ENCODE measurements at regions not wholly inside any gene's neighbourhood (a gene's known extent, or its start where the extent isn't known, plus 50 kb on each side); places are given as distances from the start of the nearest gene placed in this dataset.

GRCh38 chr19:28135825-28136224 is 1077.1 kb downstream of the UQCRFS1 start:
- FAIRE-seq (no peak), DNase-seq (ENCODE audit: low read depth, low spot score) (no peak)
- POLR2A ChIA-PET = no interaction called here
- intact Hi-C loops (cut with micrococcal nuclease) = no loop called here
- no peak overlapping the region for H3K27ac ChIP-seq (ENCODE audit: insufficient read depth, low read depth, low read length)
- H3K9ac ChIP-seq (replicated peaks; ENCODE audit: extremely low read depth, insufficient read depth, low read length) = no peak overlapping the region
- TF ChIP-seq EZH2 (IDR thresholded peaks at IDR 0.05; ENCODE audit: borderline replicate concordance, low read depth, low read length, severe bottlenecking) = no peak
- TF ChIP-seq MAX (IDR thresholded peaks at IDR 0.05; ENCODE audit: insufficient read depth, insufficient read length) = no peak
- TF ChIP-seq JUN (IDR thresholded peaks at IDR 0.05; ENCODE audit: borderline replicate concordance, insufficient read depth, insufficient read length, low read depth) = no peak
- no peak for TF ChIP-seq MYC (IDR thresholded peaks at IDR 0.05; ENCODE audit: low read depth, low read length)
- no peak for TF ChIP-seq POLR2AphosphoS5 (IDR thresholded peaks at IDR 0.05; ENCODE audit: insufficient read depth, low read depth, low read length)
- no peak for TF ChIP-seq GATA2 (IDR thresholded peaks at IDR 0.05; ENCODE audit: insufficient read depth, insufficient read length, low read depth, low read length)
- TF ChIP-seq, protein P1, sequence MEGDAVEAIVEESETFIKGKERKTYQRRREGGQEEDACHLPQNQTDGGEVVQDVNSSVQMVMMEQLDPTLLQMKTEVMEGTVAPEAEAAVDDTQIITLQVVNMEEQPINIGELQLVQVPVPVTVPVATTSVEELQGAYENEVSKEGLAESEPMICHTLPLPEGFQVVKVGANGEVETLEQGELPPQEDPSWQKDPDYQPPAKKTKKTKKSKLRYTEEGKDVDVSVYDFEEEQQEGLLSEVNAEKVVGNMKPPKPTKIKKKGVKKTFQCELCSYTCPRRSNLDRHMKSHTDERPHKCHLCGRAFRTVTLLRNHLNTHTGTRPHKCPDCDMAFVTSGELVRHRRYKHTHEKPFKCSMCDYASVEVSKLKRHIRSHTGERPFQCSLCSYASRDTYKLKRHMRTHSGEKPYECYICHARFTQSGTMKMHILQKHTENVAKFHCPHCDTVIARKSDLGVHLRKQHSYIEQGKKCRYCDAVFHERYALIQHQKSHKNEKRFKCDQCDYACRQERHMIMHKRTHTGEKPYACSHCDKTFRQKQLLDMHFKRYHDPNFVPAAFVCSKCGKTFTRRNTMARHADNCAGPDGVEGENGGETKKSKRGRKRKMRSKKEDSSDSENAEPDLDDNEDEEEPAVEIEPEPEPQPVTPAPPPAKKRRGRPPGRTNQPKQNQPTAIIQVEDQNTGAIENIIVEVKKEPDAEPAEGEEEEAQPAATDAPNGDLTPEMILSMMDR (IDR thresholded peaks at IDR 0.05; ENCODE audit: extremely low read depth in 1 of 2, insufficient read depth in 1 of 2, low read depth in 1 of 2, low read length in 2 of 2) = no peak
- TF ChIP-seq FOS (IDR thresholded peaks at IDR 0.05; ENCODE audit: borderline replicate concordance, insufficient read depth, low read length) = no peak
- TF ChIP-seq POLR2A (IDR thresholded peaks at IDR 0.05; ENCODE audit: low read depth, low read length) = no peak
- dilution Hi-C loops (cut with MboI; ENCODE audit: extremely low pct_ligation_motif_present, low sequenced_read_pairs) = no loop called here
- H4K20me1 ChIP-seq (replicated peaks; ENCODE audit: control insufficient read depth, extremely low read depth, insufficient read depth, low read length) = no peaks in the 10 kb centered on the region
- H3K4me3 ChIP-seq (replicated peaks in 1 of 3; ENCODE audit: insufficient read depth in 1 of 3, low read depth in 1 of 3, low read length in 3 of 3) = no peak overlapping the region
- H3K4me1 ChIP-seq (ENCODE audit: control insufficient read depth, extremely low read depth, insufficient read depth, low read length) = no peaks in the 10 kb centered on the region
- H3K9me3 ChIP-seq (replicated peaks; ENCODE audit: control insufficient read depth, insufficient read depth, low read length) = peaks cover 4% of the 10 kb centered on the region
- no peak overlapping the region for H2AFZ ChIP-seq (ENCODE audit: low read depth, low read length)
- H3K36me3 ChIP-seq (ENCODE audit: control insufficient read depth in 2 of 2, extremely low read depth in 1 of 2, insufficient read depth in 2 of 2, low read length in 2 of 2) = no peaks in the 10 kb centered on the region
- no peaks in the 10 kb centered on the region for H3K79me2 ChIP-seq (ENCODE audit: control insufficient read depth, insufficient read depth, low read length)
- BruUV-seq (replicated peaks) = no TSS peak
- H3K4me2 ChIP-seq (ENCODE audit: insufficient read depth, low read length) = no peak overlapping the region
- CTCF ChIA-PET = no interaction called here
- no peaks in the 10 kb centered on the region for H3K9me1 ChIP-seq (replicated peaks; ENCODE audit: control insufficient read depth, extremely low read depth, insufficient read depth, low read length)
- H3K27me3 ChIP-seq (ENCODE audit: control insufficient read depth in 2 of 2, insufficient read depth in 2 of 2, low read length in 2 of 2) = no peaks in the 10 kb centered on the region

All from endothelial cell of umbilical vein (primary cell).